ENCODE measurements at regions not wholly inside any gene's neighbourhood (a gene's known extent, or its start where the extent isn't known, plus 50 kb on each side); places are given as distances from the start of the nearest gene placed in this dataset.
A peak's percentile ranks its signal among the peaks of the same experiment; 100 is the strongest.

- Histone ChIP-seq H4K20me1 (ENCODE audit: insufficient read depth) (no peaks in the 10 kb centered on the region), H2AFZ (ENCODE audit: low read depth, low read length, poor library complexity, severe bottlenecking) (no peak overlapping the region), H3K9ac (ENCODE audit: low read length) (no peak overlapping the region), H3K4me2 (ENCODE audit: low read length) (no peak overlapping the region), H3K4me3 (replicated peaks in 1 of 2; ENCODE audit: low read depth in 1 of 2, low read length in 2 of 2) (no peak overlapping the region), H3K79me2 (ENCODE audit: insufficient read depth, low read length) (peaks cover 84% of the 10 kb centered on the region), H3K36me3 (ENCODE audit: control insufficient read depth in 1 of 2, insufficient read depth in 2 of 2, low read length in 2 of 2) (no peaks in the 10 kb centered on the region), H3K9me3 (ENCODE audit: control insufficient read depth in 1 of 2, insufficient read depth in 1 of 2, low read depth in 1 of 2, low read length in 2 of 2) (no peaks in the 10 kb centered on the region), H3K9me2 (ENCODE audit: insufficient read depth) (no peaks in the 10 kb centered on the region), H3K27ac (ENCODE audit: low read depth, low read length) (no peak overlapping the region; the same call in 1 of the 2 replicates), H3K4me1 (ENCODE audit: control insufficient read depth in 1 of 2, insufficient read depth in 2 of 2, low read length in 2 of 2) (peaks cover 33 to 55% of the 10 kb centered on the region in 2 experiments), H3K27me3 (ENCODE audit: insufficient read depth, low read length) (no peaks in the 10 kb centered on the region)
- intact Hi-C loops (cut with micrococcal nuclease): no loop called here
- CTCF ChIA-PET: no interaction called here
- POLR2A ChIA-PET: no interaction called here
- DNase-seq (ENCODE audit: low read depth, low spot score): no peak
- RAD21 ChIA-PET (ENCODE audit: low non-redundant PET in 1 of 2, low total read pairs in 2 of 2, uncharacterized antibody in 2 of 2, unreplicated experiment in 2 of 2): no interaction called here
- no TSS peak for BruUV-seq (replicated peaks)
- no peak for ATAC-seq
- TF ChIP-seq MAX (IDR thresholded peaks at IDR 0.05) (no peak), SP1 (IDR thresholded peaks at IDR 0.05; ENCODE audit: low read depth) (no peak), CBX3 (IDR thresholded peaks at IDR 0.05; ENCODE audit: low read depth) (no peak), SRF (IDR thresholded peaks at IDR 0.05; ENCODE audit: low read depth) (no peak), TCF7L2 (IDR thresholded peaks at IDR 0.05; ENCODE audit: borderline replicate concordance, extremely low read depth, insufficient read depth, insufficient read length) (no peak), FOSL1 (IDR thresholded peaks at IDR 0.05; ENCODE audit: low read depth) (no peak), ATF3 (IDR thresholded peaks at IDR 0.05) (no peak)
Observed at GRCh38 chr1:21341517-21342078, 51.3 kb upstream of the ECE1 start.

GRCh38 chr1:21341022-21341421 lies 50.8 kb upstream of the ECE1 start:
- CTCF ChIA-PET: no interaction called here
- TF ChIP-seq SP1 (IDR thresholded peaks at IDR 0.05; ENCODE audit: low read depth) (no peak), TCF7L2 (IDR thresholded peaks at IDR 0.05; ENCODE audit: borderline replicate concordance, extremely low read depth, insufficient read depth, insufficient read length) (no peak), POLR2A (IDR thresholded peaks at IDR 0.05; ENCODE audit: borderline replicate concordance, extremely low read depth, insufficient read depth, insufficient read length) (no peak), MAX (IDR thresholded peaks at IDR 0.05) (no peak), POLR2AphosphoS5 (IDR thresholded peaks at IDR 0.05; ENCODE audit: low read depth, low read length) (no peak), CTCF (IDR thresholded peaks at IDR 0.05 in 2 of 3, conservative IDR thresholded peaks at IDR 0.05 in 1 of 3; ENCODE audit: borderline replicate concordance in 1 of 3, insufficient read depth in 1 of 3, low read depth in 2 of 3, low read length in 2 of 3) (no peak), EZH2phosphoT487 (IDR thresholded peaks at IDR 0.05; ENCODE audit: borderline replicate concordance) (no peak), SRF (IDR thresholded peaks at IDR 0.05; ENCODE audit: low read depth) (no peak), ZFX (IDR thresholded peaks at IDR 0.05) (no peak), EZH2 (IDR thresholded peaks at IDR 0.05) (no peak), YY1 (IDR thresholded peaks at IDR 0.05; ENCODE audit: extremely low read depth, insufficient replicate concordance, low read depth, low read length) (no peak), JUND (IDR thresholded peaks at IDR 0.05) (no peak), ELF1 (IDR thresholded peaks at IDR 0.05; ENCODE audit: borderline replicate concordance, low read depth) (no peak), CBX3 (IDR thresholded peaks at IDR 0.05; ENCODE audit: low read depth) (no peak)

More at GRCh38 chr1:21341022-21341421, 50.8 kb upstream of the ECE1 start:
- DNase-seq (ENCODE audit: low read depth, low spot score) (no peak), ATAC-seq (no peak)
- Histone ChIP-seq H3K4me1 (ENCODE audit: control insufficient read depth in 1 of 2, insufficient read depth in 2 of 2, low read length in 2 of 2) (peaks cover 31 to 52% of the 10 kb centered on the region in 2 experiments), H3K9me2 (ENCODE audit: insufficient read depth) (no peaks in the 10 kb centered on the region), H3K4me2 (ENCODE audit: low read length) (0 out of 2 replicates have a peak overlapping the region, but pooled peaks have one; percentile 7), H4K20me1 (ENCODE audit: insufficient read depth) (no peaks in the 10 kb centered on the region), H3K4me3 (replicated peaks in 1 of 2; ENCODE audit: low read depth in 1 of 2, low read length in 2 of 2) (no peak overlapping the region), H3K36me3 (ENCODE audit: control insufficient read depth in 1 of 2, insufficient read depth in 2 of 2, low read length in 2 of 2) (no peaks in the 10 kb centered on the region), H3K9me3 (ENCODE audit: control insufficient read depth in 1 of 2, insufficient read depth in 1 of 2, low read depth in 1 of 2, low read length in 2 of 2) (no peaks in the 10 kb centered on the region), H2AFZ (ENCODE audit: low read depth, low read length, poor library complexity, severe bottlenecking) (no peak overlapping the region), H3K9ac (ENCODE audit: low read length) (no peak overlapping the region), H3K27me3 (ENCODE audit: insufficient read depth, low read length) (no peaks in the 10 kb centered on the region), H3K79me2 (ENCODE audit: insufficient read depth, low read length) (peaks cover 83% of the 10 kb centered on the region), H3K27ac (ENCODE audit: low read depth, low read length) (no peak overlapping the region; the same call in 1 of the 2 replicates)
- RAD21 ChIA-PET (ENCODE audit: low non-redundant PET in 1 of 2, low total read pairs in 2 of 2, uncharacterized antibody in 2 of 2, unreplicated experiment in 2 of 2): no interaction called here
- intact Hi-C loops (cut with micrococcal nuclease): no loop called here
- POLR2A ChIA-PET: no interaction called here
- BruUV-seq (replicated peaks): no TSS peak
